NCI-H2029 treated with DMSO at 0.1 percent for 48 hours (cell line): ENCODE measurements at regions not wholly inside any gene's neighbourhood (a gene's known extent, or its start where the extent isn't known, plus 50 kb on each side); places are given as distances from the start of the nearest gene placed in this dataset.
"Not testable (repeated sequence)": the region's sequence is repeated elsewhere in the genome, so short reads cannot be mapped to it uniquely, and the experiment has no call there.

Experiments used
- DNase-seq: peaks from one replicate; lab custom pipeline; 2025; lab: John Stamatoyannopoulos, UW

GRCh38 chr4:178970433-178971140, 1528.3 kb upstream of the AGA start:
- DNase-seq = no peak

DNA sequence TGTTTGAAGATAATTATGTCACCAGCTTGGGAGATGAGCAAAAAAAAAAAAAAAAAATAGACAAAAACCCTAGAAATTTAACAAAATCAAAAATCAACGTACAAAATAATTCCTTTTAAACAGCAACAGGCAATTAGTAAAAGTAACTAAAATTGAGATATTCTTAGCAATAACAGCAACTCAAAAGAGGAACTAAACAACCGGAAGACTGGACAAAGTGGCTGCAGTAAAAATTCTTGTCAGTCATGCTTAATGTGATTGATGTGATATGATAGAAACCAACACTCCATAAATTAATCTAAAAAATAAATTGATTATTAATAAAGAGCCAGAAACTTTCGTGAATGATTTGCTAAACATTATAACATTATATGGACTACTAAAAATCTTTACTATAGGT, 1534.6 kb upstream of the AGA start:
- DNase-seq = no peak

DNA sequence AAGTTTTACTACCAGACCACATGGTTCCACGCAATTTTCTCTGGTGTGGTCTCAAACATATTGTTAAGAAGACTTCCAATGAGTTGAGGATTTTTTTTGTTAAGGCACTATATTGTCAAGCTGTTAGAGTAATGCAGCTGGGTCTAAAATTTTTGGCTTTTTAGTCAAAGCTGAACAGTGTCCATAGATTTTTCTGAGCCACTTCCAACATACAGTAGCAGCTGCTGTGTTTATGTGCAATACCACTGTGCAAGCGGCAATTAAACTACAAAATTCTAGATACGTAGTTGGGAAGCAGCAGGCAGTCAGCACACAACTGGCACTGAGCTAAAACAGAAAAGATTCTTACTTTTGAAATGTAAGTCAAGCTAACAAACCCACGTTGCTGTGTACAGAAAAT, 1551.1 kb upstream of the AGA start:
- DNase-seq = no peak

GRCh38 chr4:179001918-179002317, 1559.7 kb upstream of the AGA start:
- DNase-seq = no peak

GRCh38 chr4:179007755-179008154, 1565.5 kb upstream of the AGA start:
- DNase-seq = no peak

DNA sequence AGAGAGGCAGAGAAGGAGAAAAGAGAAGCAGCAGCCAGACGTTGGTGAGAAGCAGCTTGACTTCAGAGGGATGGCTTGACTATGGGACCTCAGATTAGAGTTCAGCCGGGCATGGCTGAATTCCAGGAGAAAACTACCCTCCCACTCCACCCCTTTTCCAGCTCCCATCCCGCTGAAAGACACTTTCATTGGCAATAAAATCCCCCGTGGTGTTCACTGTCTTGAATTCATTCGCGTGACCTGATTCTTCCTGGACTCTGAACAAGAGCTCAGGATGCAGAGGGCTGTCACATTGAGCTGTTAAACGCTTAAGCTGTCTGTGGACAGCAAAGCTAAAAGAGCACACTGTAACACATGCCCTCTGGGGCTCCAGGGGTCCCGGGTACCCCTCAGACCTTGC, 1575.3 kb upstream of the AGA start:
- no peak for DNase-seq

DNA sequence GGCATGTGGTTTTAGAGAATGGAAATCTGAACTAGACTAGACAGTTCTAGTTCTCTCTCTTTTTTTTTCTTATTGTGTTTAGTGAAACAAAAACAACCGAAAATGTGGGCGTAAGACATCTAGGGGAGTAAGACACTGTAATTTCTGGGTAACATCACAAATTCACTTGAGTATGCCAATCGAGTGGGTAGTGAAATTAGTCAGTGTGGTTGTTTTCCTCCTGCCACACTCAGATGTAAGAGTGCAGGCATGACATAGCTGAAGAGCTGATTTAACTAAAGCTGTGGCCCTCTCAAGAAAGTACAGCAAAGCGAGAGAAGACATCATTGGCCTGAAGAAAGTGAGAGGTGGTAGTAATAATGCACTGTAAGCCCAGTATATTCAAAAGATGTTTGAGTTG, 1585.3 kb upstream of the AGA start:
- no peak for DNase-seq

GRCh38 chr4:179028321-179028720, 1586.1 kb upstream of the AGA start:
- no peak for DNase-seq

GRCh38 chr4:179029683-179030082, 1587.4 kb upstream of the AGA start:
- DNase-seq = no peak

DNA sequence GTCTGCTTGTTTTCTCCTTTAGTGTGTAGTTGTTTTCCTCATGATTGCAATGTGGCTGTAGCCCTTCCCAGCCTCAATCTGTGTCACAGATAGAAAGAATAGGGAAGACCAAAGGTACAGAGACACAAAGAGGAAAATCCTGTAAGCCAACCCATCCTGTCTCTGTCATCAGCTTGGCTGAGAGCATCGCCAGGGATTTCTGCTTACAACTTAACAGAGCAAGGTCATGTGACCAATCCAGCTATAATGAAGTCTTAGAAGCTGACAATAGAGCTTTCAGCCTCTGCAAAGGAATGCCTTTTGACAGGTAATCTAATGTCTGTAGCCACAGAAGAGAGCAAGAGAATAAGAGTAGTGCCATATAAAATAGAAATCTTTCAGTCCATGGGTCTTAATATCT, 1598.0 kb upstream of the AGA start:
- no peak for DNase-seq

DNA sequence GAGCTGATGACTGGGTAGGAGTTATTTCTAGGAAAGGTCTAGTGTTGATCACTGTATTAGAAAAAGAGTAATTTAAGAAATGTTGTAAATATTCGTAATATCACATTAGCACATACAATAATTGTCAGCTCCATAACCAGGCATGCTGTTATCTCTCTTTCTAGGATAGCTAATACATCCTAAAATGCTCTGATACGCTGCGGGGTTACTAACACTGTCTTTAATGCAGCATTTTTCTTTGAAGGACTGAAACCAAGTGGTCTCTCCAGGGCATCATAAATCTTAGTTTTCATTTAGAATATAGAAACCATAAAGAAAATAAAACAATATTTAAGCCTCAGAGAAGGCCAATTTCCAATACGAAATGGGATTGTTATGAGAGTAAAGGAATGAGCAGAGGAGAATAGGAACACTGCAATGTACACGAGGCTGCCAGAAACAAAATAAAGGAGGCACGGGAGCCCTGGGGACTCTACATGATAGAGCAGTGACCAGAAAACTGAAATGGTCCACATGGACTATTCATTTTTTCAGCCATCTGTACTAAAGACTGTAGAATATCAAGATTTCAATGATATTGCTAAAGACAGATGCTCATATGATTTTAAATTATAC, 1606.7 kb upstream of the AGA start:
- DNase-seq = no peak

GRCh38 chr4:179051206-179051605, 1609.0 kb upstream of the AGA start:
- DNase-seq = no peak

- DNase-seq = no peak
These were observed 1617.2 kb upstream of the AGA start for GRCh38 chr4:179059396-179059795.

DNA sequence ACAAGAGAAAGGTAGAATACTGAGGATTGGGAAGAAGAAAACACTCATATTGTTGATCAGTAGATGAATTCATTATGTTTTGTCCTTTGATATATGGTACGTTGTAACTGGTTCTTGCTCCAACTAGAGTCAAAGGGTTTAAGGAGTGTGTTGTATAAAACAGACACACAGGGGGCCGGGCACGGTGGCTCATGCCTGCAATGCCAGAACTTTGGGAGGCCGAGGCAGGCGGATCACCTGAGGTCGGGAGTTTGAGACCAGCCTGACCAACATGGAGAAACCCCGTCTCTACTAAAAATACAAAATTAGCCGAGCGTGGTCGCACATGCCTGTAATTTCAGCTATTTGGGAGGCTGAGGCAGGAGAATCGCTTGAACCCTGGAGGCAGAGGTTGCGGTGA, 1624.0 kb upstream of the AGA start:
- not testable (repeated sequence) for DNase-seq

GRCh38 chr4:179071131-179071530, 1628.9 kb upstream of the AGA start:
- no peak for DNase-seq

DNA sequence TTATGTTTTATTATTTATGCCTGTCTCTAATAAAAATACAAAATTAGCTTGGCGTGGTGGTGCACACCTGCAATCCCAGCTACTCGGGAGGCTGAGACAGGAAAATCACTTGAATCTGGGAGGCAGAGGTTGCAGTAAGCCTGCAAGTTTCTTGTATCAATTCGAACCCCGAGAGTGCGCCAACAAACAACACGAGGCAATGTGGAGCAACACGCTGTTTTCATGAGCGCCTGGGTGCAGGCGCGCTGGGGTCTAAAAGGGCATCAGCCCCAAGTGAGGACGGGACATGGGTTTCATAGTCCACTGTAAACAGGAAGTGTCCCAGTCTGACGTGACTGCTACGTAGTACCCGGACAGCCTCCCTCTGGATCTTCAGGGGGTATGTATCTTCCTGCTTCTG, 1634.6 kb upstream of the AGA start:
- no peak for DNase-seq

- DNase-seq = no peak
These were observed 1653.5 kb upstream of the AGA start for GRCh38 chr4:179095585-179096221.

GRCh38 chr4:179097741-179098140, 1655.5 kb upstream of the AGA start:
- no peak for DNase-seq

- no peak for DNase-seq
These were observed 1668.1 kb upstream of the AGA start for GRCh38 chr4:179110356-179110755.

DNA sequence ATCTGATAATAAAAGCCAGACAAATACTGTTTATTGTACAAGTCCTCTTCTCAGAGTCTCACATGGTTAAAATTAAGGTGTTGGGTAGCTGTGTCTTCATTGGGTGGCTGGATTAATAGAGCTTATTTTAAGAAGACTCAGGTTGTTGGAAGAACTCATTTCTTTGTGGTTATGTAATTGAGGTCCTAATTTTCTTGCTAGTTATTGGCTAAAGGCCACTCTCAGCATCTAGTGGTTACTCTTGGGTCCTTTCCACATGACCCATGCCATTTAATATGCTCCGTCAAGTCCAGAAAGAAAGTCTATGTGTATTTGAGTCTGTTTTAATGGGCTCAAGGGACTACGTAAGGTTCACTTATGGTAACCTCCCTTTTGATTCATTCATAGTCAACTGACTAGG, 1668.6 kb upstream of the AGA start:
- DNase-seq = no peak

DNA sequence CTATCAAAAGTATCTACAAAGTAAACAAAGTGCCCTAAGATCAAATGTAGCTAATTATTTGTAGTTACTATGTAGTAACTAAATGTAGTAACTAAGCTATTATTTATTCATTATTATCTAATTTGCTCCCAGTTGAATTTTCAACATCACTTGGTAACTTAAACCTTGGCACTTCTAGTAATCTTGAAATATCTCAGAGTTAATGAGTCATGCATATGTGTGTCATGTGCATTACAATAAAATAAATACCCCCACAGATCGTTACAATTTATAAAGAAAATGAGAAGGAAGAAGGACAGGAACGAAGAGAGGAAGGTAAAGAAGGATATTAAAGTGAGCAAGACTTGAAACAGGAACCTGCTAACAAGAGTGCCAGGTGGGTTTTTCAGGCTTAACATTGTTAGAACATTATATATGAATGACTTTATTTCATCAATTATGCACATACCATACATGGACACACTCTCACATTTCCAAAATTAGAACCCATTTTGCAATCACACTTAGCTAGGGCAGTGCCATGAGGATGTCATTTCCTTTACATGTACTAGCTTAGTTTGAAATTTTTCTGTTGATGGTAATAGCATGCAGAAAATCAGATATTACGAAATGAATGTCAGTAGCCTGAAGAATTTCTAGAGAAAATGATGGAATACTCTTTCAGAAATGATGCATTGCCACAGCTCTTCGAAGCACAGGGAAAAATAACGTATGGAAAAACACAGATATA, 1670.4 kb upstream of the AGA start:
- DNase-seq = no peak

- DNase-seq = no peak
These were observed 1672.4 kb upstream of the AGA start for GRCh38 chr4:179114615-179115014.

- no peak for DNase-seq
These were observed 1673.8 kb upstream of the AGA start for GRCh38 chr4:179116011-179116410.
